ENCODE measurements at regions not wholly inside any gene's neighbourhood (a gene's known extent, or its start where the extent isn't known, plus 50 kb on each side); places are given as distances from the start of the nearest gene placed in this dataset.

DNA sequence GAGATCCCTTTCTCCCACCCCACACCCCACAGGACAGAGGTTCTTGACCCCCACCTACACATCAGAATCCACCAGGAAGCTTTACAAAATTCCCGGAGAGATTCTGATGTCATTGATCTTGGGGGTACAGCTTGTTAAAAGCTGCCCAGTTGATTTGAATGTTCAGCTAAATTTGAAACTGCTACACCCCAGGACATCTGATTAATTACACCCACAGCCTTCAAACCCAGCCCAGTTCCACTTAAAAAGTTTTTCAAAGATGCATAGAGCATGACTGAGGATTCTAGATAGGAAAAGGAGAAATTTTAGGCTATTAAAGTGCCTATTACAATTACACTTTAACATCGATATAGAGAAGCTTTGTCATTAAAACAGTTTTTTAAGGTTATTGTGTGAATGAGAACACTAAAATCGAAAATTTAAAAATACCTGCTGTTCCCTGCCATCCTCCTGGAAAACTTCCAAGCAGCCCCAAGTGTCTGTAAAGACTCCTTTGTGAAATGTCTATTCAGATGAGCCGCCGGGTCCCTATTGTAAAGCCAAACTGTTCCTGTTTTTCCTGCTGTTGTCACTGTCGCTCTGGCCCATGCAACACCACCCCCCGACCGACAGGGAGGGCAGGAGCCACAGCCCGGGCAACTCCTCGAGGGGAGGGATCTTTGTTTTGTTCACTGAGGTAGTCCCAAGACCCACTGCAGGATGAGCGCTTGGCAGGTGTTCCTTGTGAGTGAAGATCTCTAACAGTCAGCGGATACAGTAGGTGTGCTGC lies 132.5 kb upstream of the PHACTR3 start:
- CTCF ChIA-PET (ENCODE audit: unreplicated experiment): no interaction called here
- no peak for DNase-seq (ENCODE audit: low spot score)
- Histone ChIP-seq H3K9me3 (ENCODE audit: low read length) (no peaks in the 10 kb centered on the region), H3K79me2 (ENCODE audit: insufficient read depth, low read depth, low read length) (no peaks in the 10 kb centered on the region), H3K4me2 (ENCODE audit: low read length) (no peak overlapping the region), H3K9me2 (ENCODE audit: insufficient read depth, low read length) (no peaks in the 10 kb centered on the region), H3K4me1 (ENCODE audit: insufficient read depth, low read length, poor library complexity, severe bottlenecking) (no peaks in the 10 kb centered on the region), H3K36me3 (ENCODE audit: insufficient read depth, low read length) (no peaks in the 10 kb centered on the region), H3K27ac (ENCODE audit: low read depth, low read length, poor library complexity, severe bottlenecking) (no peak overlapping the region), H4K20me1 (ENCODE audit: insufficient read depth, low read length) (no peaks in the 10 kb centered on the region), H2AFZ (ENCODE audit: low read length) (no peak overlapping the region), H3K4me3 (ENCODE audit: low read depth, low read length, poor library complexity, severe bottlenecking) (no peak overlapping the region)
- intact Hi-C loops (cut with micrococcal nuclease; ENCODE audit: unreplicated experiment): no loop called here
- TF ChIP-seq, protein P1, sequence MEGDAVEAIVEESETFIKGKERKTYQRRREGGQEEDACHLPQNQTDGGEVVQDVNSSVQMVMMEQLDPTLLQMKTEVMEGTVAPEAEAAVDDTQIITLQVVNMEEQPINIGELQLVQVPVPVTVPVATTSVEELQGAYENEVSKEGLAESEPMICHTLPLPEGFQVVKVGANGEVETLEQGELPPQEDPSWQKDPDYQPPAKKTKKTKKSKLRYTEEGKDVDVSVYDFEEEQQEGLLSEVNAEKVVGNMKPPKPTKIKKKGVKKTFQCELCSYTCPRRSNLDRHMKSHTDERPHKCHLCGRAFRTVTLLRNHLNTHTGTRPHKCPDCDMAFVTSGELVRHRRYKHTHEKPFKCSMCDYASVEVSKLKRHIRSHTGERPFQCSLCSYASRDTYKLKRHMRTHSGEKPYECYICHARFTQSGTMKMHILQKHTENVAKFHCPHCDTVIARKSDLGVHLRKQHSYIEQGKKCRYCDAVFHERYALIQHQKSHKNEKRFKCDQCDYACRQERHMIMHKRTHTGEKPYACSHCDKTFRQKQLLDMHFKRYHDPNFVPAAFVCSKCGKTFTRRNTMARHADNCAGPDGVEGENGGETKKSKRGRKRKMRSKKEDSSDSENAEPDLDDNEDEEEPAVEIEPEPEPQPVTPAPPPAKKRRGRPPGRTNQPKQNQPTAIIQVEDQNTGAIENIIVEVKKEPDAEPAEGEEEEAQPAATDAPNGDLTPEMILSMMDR (conservative IDR thresholded peaks at IDR 0.05; ENCODE audit: low read length): no peak
- TF ChIP-seq EZH2phosphoT487 (IDR thresholded peaks at IDR 0.05; ENCODE audit: borderline replicate concordance, low read depth, low read length): no peak
- no TSS peak for BruUV-seq (replicated peaks)
- POLR2A ChIA-PET: no interaction called here

DNA sequence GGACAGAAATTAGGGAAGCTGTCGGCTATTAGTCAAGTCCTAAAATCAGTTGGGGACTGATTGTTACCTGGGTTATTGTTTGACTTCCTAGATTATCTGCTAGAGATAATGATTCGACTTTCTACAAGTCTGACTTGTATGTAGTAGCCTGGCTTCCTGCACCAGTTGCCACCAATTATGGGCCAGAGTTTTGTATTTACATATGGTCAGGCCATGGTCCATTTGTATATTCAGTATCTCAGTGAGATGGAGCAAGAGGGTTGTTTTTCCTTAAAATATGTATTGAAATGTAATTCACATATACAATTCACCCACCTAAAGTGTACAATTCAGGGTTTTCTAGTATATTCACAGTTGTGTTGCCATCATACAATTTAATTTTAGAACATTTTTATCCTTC lies 130.6 kb upstream of the PHACTR3 start:
- Histone ChIP-seq H3K9me3 (ENCODE audit: low read length) (no peaks in the 10 kb centered on the region), H4K20me1 (ENCODE audit: insufficient read depth, low read length) (no peaks in the 10 kb centered on the region), H3K27ac (ENCODE audit: low read depth, low read length, poor library complexity, severe bottlenecking) (no peak overlapping the region), H3K4me3 (ENCODE audit: low read depth, low read length, poor library complexity, severe bottlenecking) (no peak overlapping the region), H2AFZ (ENCODE audit: low read length) (no peak overlapping the region), H3K79me2 (ENCODE audit: insufficient read depth, low read depth, low read length) (no peaks in the 10 kb centered on the region), H3K4me1 (ENCODE audit: insufficient read depth, low read length, poor library complexity, severe bottlenecking) (no peaks in the 10 kb centered on the region), H3K9me2 (ENCODE audit: insufficient read depth, low read length) (no peaks in the 10 kb centered on the region), H3K4me2 (ENCODE audit: low read length) (no peak overlapping the region), H3K36me3 (ENCODE audit: insufficient read depth, low read length) (no peaks in the 10 kb centered on the region)
- ChIA-PET POLR2A (interaction anchor here (0.6 kb wide), 1 partner anchor 367 kb away, joined by 3 read pairs; no protein-coding TSS in a partner anchor), CTCF (ENCODE audit: unreplicated experiment) (no interaction called here)
- DNase-seq (ENCODE audit: low spot score): no peak
- no TSS peak for BruUV-seq (replicated peaks)
- TF ChIP-seq, protein P1 (conservative IDR thresholded peaks at IDR 0.05; ENCODE audit: low read length): no peak
- TF ChIP-seq EZH2phosphoT487 (IDR thresholded peaks at IDR 0.05; ENCODE audit: borderline replicate concordance, low read depth, low read length): no peak
- intact Hi-C loops (cut with micrococcal nuclease; ENCODE audit: unreplicated experiment): no loop called here

GRCh38 chr20:59481067-59481466 lies 123.3 kb upstream of the PHACTR3 start:
- DNase-seq (ENCODE audit: low spot score): no peak
- H3K4me3 ChIP-seq (ENCODE audit: low read depth, low read length, poor library complexity, severe bottlenecking): no peak overlapping the region
- H4K20me1 ChIP-seq (ENCODE audit: insufficient read depth, low read length): no peaks in the 10 kb centered on the region
- no TSS peak for BruUV-seq (replicated peaks)
- H3K36me3 ChIP-seq (ENCODE audit: insufficient read depth, low read length): no peaks in the 10 kb centered on the region
- H3K9me3 ChIP-seq (ENCODE audit: low read length): no peaks in the 10 kb centered on the region
- intact Hi-C loops (cut with micrococcal nuclease; ENCODE audit: unreplicated experiment): no loop called here
- H3K4me2 ChIP-seq (ENCODE audit: low read length): no peak overlapping the region
- TF ChIP-seq, protein P1 (conservative IDR thresholded peaks at IDR 0.05; ENCODE audit: low read length): no peak
- TF ChIP-seq EZH2phosphoT487 (IDR thresholded peaks at IDR 0.05; ENCODE audit: borderline replicate concordance, low read depth, low read length): no peak
- H3K4me1 ChIP-seq (ENCODE audit: insufficient read depth, low read length, poor library complexity, severe bottlenecking): no peaks in the 10 kb centered on the region
- no peak overlapping the region for H2AFZ ChIP-seq (ENCODE audit: low read length)
- no peak overlapping the region for H3K27ac ChIP-seq (ENCODE audit: low read depth, low read length, poor library complexity, severe bottlenecking)
- CTCF ChIA-PET (ENCODE audit: unreplicated experiment): no interaction called here
- no peaks in the 10 kb centered on the region for H3K79me2 ChIP-seq (ENCODE audit: insufficient read depth, low read depth, low read length)
- POLR2A ChIA-PET: no interaction called here
- H3K9me2 ChIP-seq (ENCODE audit: insufficient read depth, low read length): no peaks in the 10 kb centered on the region

Measured in OCI-LY7 (cell line).